Mesendoderm (in vitro differentiated cells): ENCODE measurements at regions not wholly inside any gene's neighbourhood (a gene's known extent, or its start where the extent isn't known, plus 50 kb on each side); places are given as distances from the start of the nearest gene placed in this dataset.

Experiments used
- DNase-seq: peaks from one replicate; pipeline ENCODE4 v3.0.0; 2013
- H2AK5ac ChIP-seq: 2 replicates; pipeline ENCODE4 v1.6.1; 2013; ENCODE audit warnings: low read length, inconsistent platforms
- H2BK120ac ChIP-seq: 2 replicates; pipeline ENCODE4 v1.6.1; 2013; ENCODE audit warnings: low read depth, mild to moderate bottlenecking, low read length, moderate library complexity, mixed read lengths
- H2BK15ac ChIP-seq: replicated peaks from 2 replicates; pipeline ENCODE4 v1.6.1; 2013; ENCODE audit warnings: low read depth, mild to moderate bottlenecking, moderate library complexity
- H2BK5ac ChIP-seq: 2 replicates; pipeline ENCODE4 v1.6.1; 2013; ENCODE audit warnings: low read length, inconsistent platforms
- H3K18ac ChIP-seq: 2 replicates; pipeline ENCODE4 v1.6.1; 2013; ENCODE audit warnings: mild to moderate bottlenecking, low read length, mixed read lengths
- H3K23ac ChIP-seq: one replicate; pipeline ENCODE4 v1.6.1; 2013; ENCODE audit warnings: low read length
- H3K27ac ChIP-seq: 2 replicates; pipeline ENCODE4 v1.5.1; 2013; ENCODE audit warnings: low read depth, mild to moderate bottlenecking, inconsistent platforms, low read length, moderate library complexity
- H3K27me3 ChIP-seq: 2 replicates; pipeline ENCODE4 v1.6.1; 2013; ENCODE audit warnings: low read length, control low read depth, mild to moderate bottlenecking, inconsistent platforms; ENCODE audit not compliant: insufficient read depth, poor library complexity
- H3K36me3 ChIP-seq: 2 replicates; pipeline ENCODE4 v1.6.1; 2013; ENCODE audit warnings: low read length, inconsistent platforms; ENCODE audit not compliant: control insufficient read depth, insufficient read depth
- H3K4ac ChIP-seq: one replicate; pipeline ENCODE4 v1.6.1; 2013; ENCODE audit warnings: low read depth, mild to moderate bottlenecking, low read length, moderate library complexity
- H3K4me1 ChIP-seq: 2 replicates; pipeline ENCODE4 v1.6.1; 2013; ENCODE audit warnings: low read depth, low read length, inconsistent platforms; ENCODE audit not compliant: control insufficient read depth
- H3K4me2 ChIP-seq: 2 replicates; pipeline ENCODE4 v1.6.1; 2013; ENCODE audit warnings: low read length
- H3K4me3 ChIP-seq: 2 replicates; pipeline ENCODE4 v1.5.1; 2013; ENCODE audit warnings: mild to moderate bottlenecking, low read length
- H3K56ac ChIP-seq: one replicate; pipeline ENCODE4 v1.6.1; 2013; ENCODE audit warnings: low read length
- H3K79me1 ChIP-seq: 2 replicates; pipeline ENCODE4 v1.6.1; 2013; ENCODE audit warnings: low read length, inconsistent platforms
- H3K79me2 ChIP-seq: 2 replicates; pipeline ENCODE4 v1.6.1; 2013; ENCODE audit warnings: mild to moderate bottlenecking, low read length; ENCODE audit not compliant: control insufficient read depth, insufficient read depth
- H3K9ac ChIP-seq: 2 replicates; pipeline ENCODE4 v1.6.1; 2013; ENCODE audit warnings: low read length, inconsistent platforms
- H4K5ac ChIP-seq: one replicate; pipeline ENCODE4 v1.6.1; 2013; ENCODE audit warnings: low read length
- H4K8ac ChIP-seq: one replicate; pipeline ENCODE4 v1.6.1; 2013; ENCODE audit warnings: low read depth, mild to moderate bottlenecking, control low read depth, low read length, moderate library complexity
- WGBS: extraction: QIAGEN DNeasy Blood & Tissue Kit; methylation state at CpG from one replicate; pipeline ENCODE4 v1.1.7; 2013; ENCODE audit warnings: low lambda C conversion rate, missing lambda C conversion rate; ENCODE audit not compliant: insufficient coverage; ENCODE audit errors: extremely low coverage; 5-methylcytosine and 5-hydroxymethylcytosine counted together

DNA sequence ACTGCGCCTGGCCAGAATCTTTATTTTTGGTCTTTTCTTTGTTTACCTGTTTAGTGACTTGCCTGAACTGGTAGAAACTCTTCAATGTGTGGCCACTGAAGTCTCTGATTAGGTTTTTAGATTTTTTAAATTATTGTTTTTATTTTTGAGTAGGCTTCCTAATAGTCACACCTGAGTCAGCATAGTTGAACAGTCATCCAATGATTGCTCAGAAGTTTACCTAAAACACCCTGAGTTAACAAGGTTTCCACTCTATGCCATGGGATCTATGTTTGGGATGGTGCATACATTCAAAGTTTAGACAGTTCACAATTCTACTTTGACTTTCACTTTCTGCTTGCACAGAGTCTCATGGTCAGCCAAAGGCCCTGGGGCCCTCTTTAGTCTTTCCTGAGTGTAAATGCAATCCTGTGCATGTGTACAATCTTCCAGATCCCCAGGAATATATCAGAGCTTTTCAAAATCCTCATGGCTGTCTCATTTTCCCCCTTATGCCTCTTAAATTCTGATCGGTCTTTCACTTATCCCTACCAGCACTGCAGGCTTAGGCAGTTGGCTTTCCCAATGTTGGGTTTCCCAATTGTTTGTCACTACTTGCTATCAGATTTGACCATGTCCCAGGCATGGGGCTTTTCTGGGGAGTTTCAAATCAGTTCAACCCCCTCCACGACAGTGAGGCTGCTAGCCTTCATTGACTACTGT lies 114.4 kb upstream of the RAB3GAP2 start:
- H3K4ac ChIP-seq, result no peak overlapping the region
- no peak overlapping the region for H2BK5ac ChIP-seq
- H2AK5ac ChIP-seq, result no peak overlapping the region
- no peak overlapping the region for H3K4me3 ChIP-seq
- H4K5ac ChIP-seq, result no peak overlapping the region
- H3K4me1 ChIP-seq, result peaks cover 5% of the 10 kb centered on the region
- no CpG with 5 or more reads among the region's 3 CpGs for WGBS
- no peak overlapping the region for H3K23ac ChIP-seq
- H2BK120ac ChIP-seq, result no peak overlapping the region
- H3K79me1 ChIP-seq, result no peaks in the 10 kb centered on the region
- H4K8ac ChIP-seq, result no peak overlapping the region
- no peak overlapping the region for H2BK15ac ChIP-seq
- no peaks in the 10 kb centered on the region for H3K36me3 ChIP-seq
- DNase-seq, result no peak
- no peak overlapping the region for H3K18ac ChIP-seq
- H3K9ac ChIP-seq, result no peak overlapping the region
- H3K4me2 ChIP-seq, result no peak overlapping the region
- no peaks in the 10 kb centered on the region for H3K27me3 ChIP-seq
- no peaks in the 10 kb centered on the region for H3K79me2 ChIP-seq
- no peak overlapping the region for H3K27ac ChIP-seq
- H3K56ac ChIP-seq, result no peak overlapping the region

GRCh38 chr1:220385158-220385557 lies 112.9 kb upstream of the RAB3GAP2 start:
- Histone ChIP-seq H3K4ac (no peak overlapping the region), H3K79me2 (no peaks in the 10 kb centered on the region), H2BK120ac (no peak overlapping the region), H2AK5ac (no peak overlapping the region), H3K18ac (no peak overlapping the region), H2BK5ac (no peak overlapping the region), H3K79me1 (no peaks in the 10 kb centered on the region), H3K4me3 (no peak overlapping the region), H3K23ac (no peak overlapping the region), H3K4me1 (peaks cover 2% of the 10 kb centered on the region), H3K27me3 (no peaks in the 10 kb centered on the region), H3K56ac (no peak overlapping the region), H3K9ac (no peak overlapping the region), H3K36me3 (no peaks in the 10 kb centered on the region), H2BK15ac (no peak overlapping the region), H3K4me2 (no peak overlapping the region), H4K8ac (no peak overlapping the region), H3K27ac (no peak overlapping the region), H4K5ac (no peak overlapping the region)
- no peak for DNase-seq
- WGBS, result no CpG with 5 or more reads among the region's 1 CpG

DNA sequence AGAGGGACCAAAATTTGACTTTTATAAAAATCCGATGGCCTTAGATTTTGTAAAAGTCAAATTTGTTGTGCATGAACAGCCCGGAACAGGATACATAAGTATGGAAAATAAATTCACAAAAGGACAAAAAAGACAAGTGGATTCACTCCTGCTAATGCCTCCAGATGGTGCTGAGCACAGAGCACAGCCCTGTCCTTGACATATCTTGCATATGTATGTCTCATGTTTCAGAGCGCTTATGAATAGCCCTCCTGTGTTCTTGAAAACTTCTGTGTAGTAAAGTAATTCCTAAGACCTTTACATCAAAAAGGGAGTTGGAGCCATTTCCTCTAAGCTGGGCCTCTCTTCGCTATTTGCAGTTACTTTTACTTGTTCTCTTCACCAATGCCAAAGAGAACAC lies 110.7 kb upstream of the RAB3GAP2 start:
- H2BK15ac ChIP-seq, result no peak overlapping the region
- no peak overlapping the region for H3K18ac ChIP-seq
- no CpG with 5 or more reads among the region's 4 CpGs for WGBS

DNA sequence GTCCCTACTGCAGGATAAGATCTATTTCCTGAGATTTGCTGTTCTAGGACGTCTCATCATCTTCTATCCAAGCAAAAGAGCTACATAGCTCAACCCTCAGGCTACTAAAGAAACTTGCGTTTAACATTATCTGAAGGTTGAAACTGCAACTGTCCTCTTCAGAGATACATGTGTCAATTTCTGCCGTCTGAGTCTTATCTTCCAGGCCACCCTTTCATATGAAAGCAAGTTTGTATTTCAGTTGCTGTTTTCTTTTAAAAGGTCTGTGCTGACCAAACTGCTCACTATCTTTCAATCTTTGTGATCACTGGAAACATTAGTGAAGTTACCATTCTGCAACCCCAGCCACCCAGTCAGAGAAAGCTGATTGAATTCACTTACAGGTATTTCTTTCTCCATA lies 108.6 kb upstream of the RAB3GAP2 start:
- no peaks in the 10 kb centered on the region for H3K79me1 ChIP-seq
- no peak overlapping the region for H3K56ac ChIP-seq
- no peak overlapping the region for H2BK5ac ChIP-seq
- H2AK5ac ChIP-seq, result no peak overlapping the region
- H3K4ac ChIP-seq, result no peak overlapping the region
- no peak overlapping the region for H3K27ac ChIP-seq
- no peak overlapping the region for H3K4me2 ChIP-seq
- no peak overlapping the region for H3K9ac ChIP-seq
- no peaks in the 10 kb centered on the region for H3K79me2 ChIP-seq
- no peaks in the 10 kb centered on the region for H3K36me3 ChIP-seq
- WGBS, result no CpG with 5 or more reads among the region's 3 CpGs
- no peak overlapping the region for H4K8ac ChIP-seq
- H2BK120ac ChIP-seq, result no peak overlapping the region
- no peak for DNase-seq
- H3K27me3 ChIP-seq, result no peaks in the 10 kb centered on the region
- H4K5ac ChIP-seq, result no peak overlapping the region
- peaks cover 2% of the 10 kb centered on the region for H3K4me1 ChIP-seq
- H3K23ac ChIP-seq, result no peak overlapping the region
- H3K4me3 ChIP-seq, result no peak overlapping the region
- no peak overlapping the region for H2BK15ac ChIP-seq
- no peak overlapping the region for H3K18ac ChIP-seq

More for the DNA sequence above, 110.7 kb upstream of the RAB3GAP2 start:
- no peaks in the 10 kb centered on the region for H3K36me3 ChIP-seq
- no peak overlapping the region for H4K5ac ChIP-seq
- H3K27me3 ChIP-seq, result no peaks in the 10 kb centered on the region
- no peak overlapping the region for H2BK120ac ChIP-seq
- no peak overlapping the region for H3K23ac ChIP-seq
- no peak overlapping the region for H3K27ac ChIP-seq
- no peak overlapping the region for H3K56ac ChIP-seq
- no peak for DNase-seq
- no peaks in the 10 kb centered on the region for H3K79me2 ChIP-seq
- H3K4ac ChIP-seq, result no peak overlapping the region
- H3K4me1 ChIP-seq, result peaks cover 2% of the 10 kb centered on the region
- no peaks in the 10 kb centered on the region for H3K79me1 ChIP-seq
- no peak overlapping the region for H2AK5ac ChIP-seq
- H2BK5ac ChIP-seq, result no peak overlapping the region
- H4K8ac ChIP-seq, result no peak overlapping the region
- H3K9ac ChIP-seq, result no peak overlapping the region
- H3K4me2 ChIP-seq, result no peak overlapping the region
- no peak overlapping the region for H3K4me3 ChIP-seq

- no peak overlapping the region for H2BK5ac ChIP-seq
- no peaks in the 10 kb centered on the region for H3K79me2 ChIP-seq
- H3K23ac ChIP-seq, result no peak overlapping the region
- DNase-seq, result no peak
- no peak overlapping the region for H4K5ac ChIP-seq
- no peak overlapping the region for H3K9ac ChIP-seq
- no peaks in the 10 kb centered on the region for H3K36me3 ChIP-seq
- no peak overlapping the region for H3K56ac ChIP-seq
- H3K79me1 ChIP-seq, result no peaks in the 10 kb centered on the region
- H3K4me2 ChIP-seq, result no peak overlapping the region
- H2AK5ac ChIP-seq, result no peak overlapping the region
- no peak overlapping the region for H3K4me3 ChIP-seq
- no peak overlapping the region for H4K8ac ChIP-seq
- WGBS, result no CpG with 5 or more reads among the region's 11 CpGs
- no peak overlapping the region for H3K27ac ChIP-seq
- H3K4ac ChIP-seq, result no peak overlapping the region
- H3K18ac ChIP-seq, result no peak overlapping the region
- no peaks in the 10 kb centered on the region for H3K27me3 ChIP-seq
- peaks cover 2% of the 10 kb centered on the region for H3K4me1 ChIP-seq
- H2BK15ac ChIP-seq, result no peak overlapping the region
- H2BK120ac ChIP-seq, result no peak overlapping the region
Observed at GRCh38 chr1:220378571-220379302, 106.5 kb upstream of the RAB3GAP2 start.
